Nephron (organoid): ENCODE measurements at regions not wholly inside any gene's neighbourhood (a gene's known extent, or its start where the extent isn't known, plus 50 kb on each side); places are given as distances from the start of the nearest gene placed in this dataset.

ENCODE experiments used
- H3K27ac Mint-ChIP-seq, 3 experiments: 2 replicates each; pipeline ENCODE4 v1.8.0; 2020; ENCODE audit warnings: mixed read lengths in 3 of 3, mild to moderate bottlenecking in 2 of 3, moderate library complexity in 1 of 3
- H3K27me3 Mint-ChIP-seq: 2 replicates; pipeline ENCODE4 v1.8.0; 2021; ENCODE audit warnings: low read depth, mild to moderate bottlenecking, moderate library complexity, mixed read lengths
- H3K36me3 Mint-ChIP-seq: 2 replicates; pipeline ENCODE4 v1.8.0; 2020; ENCODE audit warnings: low read depth, mixed read lengths
- H3K4me1 Mint-ChIP-seq: 2 replicates; pipeline ENCODE4 v1.8.0; 2020; ENCODE audit warnings: mixed read lengths
- H3K4me3 Mint-ChIP-seq, 3 experiments: 2 replicates each; pipeline ENCODE4 v1.8.0; 2020; ENCODE audit warnings: mild to moderate bottlenecking in 3 of 3, mixed read lengths in 3 of 3, moderate library complexity in 2 of 3
- H3K9me3 Mint-ChIP-seq: 2 replicates; pipeline ENCODE4 v1.8.0; 2020; ENCODE audit warnings: mixed read lengths
- CTCF ChIP-seq, 3 experiments: fragments of 200-600 bp; sonication (generic); IDR thresholded peaks; one replicate each; pipeline ENCODE4 v1.5.0; 2021; ENCODE audit warnings: antibody characterized with exemption in 3 of 3; ENCODE audit not compliant: unreplicated experiment in 3 of 3

- no peaks in the 10 kb centered on the region for H3K36me3 Mint-ChIP-seq
- peaks cover 3% of the 10 kb centered on the region for H3K27me3 Mint-ChIP-seq
- no peak for TF ChIP-seq CTCF (IDR thresholded peaks at IDR 0.05; ENCODE audit: unreplicated experiment in 3 of 3)
- H3K4me1 Mint-ChIP-seq = no peaks in the 10 kb centered on the region
- no peak overlapping the region for H3K27ac Mint-ChIP-seq
- no peak overlapping the region for H3K4me3 Mint-ChIP-seq
- H3K9me3 Mint-ChIP-seq = peaks cover 2% of the 10 kb centered on the region
Observed at GRCh38 chr4:37737466-37737865, 51.3 kb upstream of the RELL1 start.
